ENCODE measurements at regions not wholly inside any gene's neighbourhood (a gene's known extent, or its start where the extent isn't known, plus 50 kb on each side); places are given as distances from the start of the nearest gene placed in this dataset.

DNA sequence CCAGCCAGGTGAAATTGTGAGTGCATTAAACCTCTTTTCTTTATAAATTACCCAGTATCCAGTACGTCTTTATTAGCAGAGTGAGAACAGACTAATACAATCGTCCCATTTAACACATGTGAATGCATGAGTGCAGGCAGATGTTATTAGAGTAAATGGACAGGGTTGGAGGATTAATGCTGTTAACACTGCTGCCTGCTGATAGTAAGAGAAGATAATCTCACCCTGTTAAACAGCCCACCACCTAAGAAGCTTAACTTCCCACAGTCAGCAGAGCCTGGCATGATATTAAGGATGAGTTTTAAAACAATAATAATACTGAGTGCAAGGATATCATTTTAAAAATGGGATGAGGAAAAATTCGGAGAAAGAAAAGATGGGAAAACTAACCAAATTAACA lies 181.4 kb upstream of the LHX8 start:
- TF ChIP-seq POLR2A (IDR thresholded peaks at IDR 0.05): no peak
- TF ChIP-seq, protein P1, sequence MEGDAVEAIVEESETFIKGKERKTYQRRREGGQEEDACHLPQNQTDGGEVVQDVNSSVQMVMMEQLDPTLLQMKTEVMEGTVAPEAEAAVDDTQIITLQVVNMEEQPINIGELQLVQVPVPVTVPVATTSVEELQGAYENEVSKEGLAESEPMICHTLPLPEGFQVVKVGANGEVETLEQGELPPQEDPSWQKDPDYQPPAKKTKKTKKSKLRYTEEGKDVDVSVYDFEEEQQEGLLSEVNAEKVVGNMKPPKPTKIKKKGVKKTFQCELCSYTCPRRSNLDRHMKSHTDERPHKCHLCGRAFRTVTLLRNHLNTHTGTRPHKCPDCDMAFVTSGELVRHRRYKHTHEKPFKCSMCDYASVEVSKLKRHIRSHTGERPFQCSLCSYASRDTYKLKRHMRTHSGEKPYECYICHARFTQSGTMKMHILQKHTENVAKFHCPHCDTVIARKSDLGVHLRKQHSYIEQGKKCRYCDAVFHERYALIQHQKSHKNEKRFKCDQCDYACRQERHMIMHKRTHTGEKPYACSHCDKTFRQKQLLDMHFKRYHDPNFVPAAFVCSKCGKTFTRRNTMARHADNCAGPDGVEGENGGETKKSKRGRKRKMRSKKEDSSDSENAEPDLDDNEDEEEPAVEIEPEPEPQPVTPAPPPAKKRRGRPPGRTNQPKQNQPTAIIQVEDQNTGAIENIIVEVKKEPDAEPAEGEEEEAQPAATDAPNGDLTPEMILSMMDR (IDR thresholded peaks at IDR 0.05 in 8 of 11, conservative IDR thresholded peaks at IDR 0.05 in 3 of 11): no peak
- TF ChIP-seq POLR2AphosphoS5 (IDR thresholded peaks at IDR 0.05): no peak
- H3K4me1 ChIP-seq: no peaks in the 10 kb centered on the region
- 68 to 82% (median 75%) methylated on average over 3 of the region's 3 CpGs for WGBS, 5 donors
- DNase-seq: no peak
- H3K36me3 ChIP-seq: no peaks in the 10 kb centered on the region
- intact Hi-C loops (cut with DNase I; ENCODE audit: low total_unique reads): no loop called here
- H3K9me3 ChIP-seq: peaks cover 0 to 9% (median 0%) of the 10 kb centered on the region in 8 donors
- H3K4me3 ChIP-seq: no peak overlapping the region
- no peak overlapping the region for H3K27ac ChIP-seq
- no peaks in the 10 kb centered on the region for H3K27me3 ChIP-seq (replicated peaks in 1 of 7)

DNA sequence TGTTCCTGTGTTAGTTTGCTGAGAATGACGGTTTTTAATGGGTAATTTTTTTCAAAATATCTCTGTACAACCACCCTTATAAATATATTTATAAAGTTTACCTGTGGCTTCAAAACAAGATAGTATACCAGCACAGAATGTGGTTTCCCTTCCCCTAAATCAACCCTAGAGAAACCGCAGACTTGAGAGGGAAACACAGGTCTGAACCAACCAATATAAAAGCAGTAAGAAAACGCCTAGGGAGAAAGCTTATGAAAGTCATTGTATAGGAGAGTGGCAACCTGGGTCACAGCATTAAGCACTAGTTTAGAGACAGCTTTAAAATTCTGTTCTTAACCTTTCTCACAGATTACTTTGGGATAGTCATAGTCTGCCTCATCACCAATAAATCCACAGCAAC lies 180.6 kb upstream of the LHX8 start:
- Histone ChIP-seq H3K36me3 (no peaks in the 10 kb centered on the region), H3K4me1 (no peaks in the 10 kb centered on the region), H3K4me3 (no peak overlapping the region), H3K27ac (no peak overlapping the region), H3K27me3 (replicated peaks in 1 of 7) (no peaks in the 10 kb centered on the region), H3K9me3 (peaks cover 0 to 5% (median 0%) of the 10 kb centered on the region in 8 donors)
- DNase-seq: no peak
- 57 to 73% (median 61%) methylated on average over 3 of the region's 3 CpGs for WGBS, 5 donors
- TF ChIP-seq, protein P1 (IDR thresholded peaks at IDR 0.05 in 8 of 11, conservative IDR thresholded peaks at IDR 0.05 in 3 of 11): no peak
- no peak for TF ChIP-seq POLR2A (IDR thresholded peaks at IDR 0.05)
- no peak for TF ChIP-seq POLR2AphosphoS5 (IDR thresholded peaks at IDR 0.05)
- intact Hi-C loops (cut with DNase I; ENCODE audit: low total_unique reads): no loop called here

DNA sequence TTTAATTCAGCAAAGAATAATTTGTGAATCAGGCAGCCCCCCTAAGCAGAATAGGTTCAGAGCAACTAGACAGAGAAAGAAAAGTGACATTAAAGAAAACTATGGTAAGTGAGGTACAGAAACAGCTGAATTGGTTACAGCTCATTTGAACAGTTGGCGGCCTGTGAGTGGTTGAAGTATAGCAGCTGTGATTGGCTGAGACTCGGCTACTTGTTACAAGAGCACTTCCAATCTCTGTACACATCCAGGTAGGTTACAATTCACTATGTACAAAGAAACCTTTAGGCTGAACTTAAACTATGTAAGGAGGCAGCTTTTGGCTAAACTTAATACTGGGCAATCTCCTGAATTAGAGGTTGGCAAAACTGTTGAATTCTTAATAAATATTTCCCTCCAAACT lies 171.1 kb upstream of the LHX8 start:
- Histone ChIP-seq H3K9me3 (no peaks in the 10 kb centered on the region), H3K27me3 (replicated peaks in 1 of 7) (no peaks in the 10 kb centered on the region), H3K27ac (no peak overlapping the region), H3K4me3 (no peak overlapping the region), H3K36me3 (no peaks in the 10 kb centered on the region), H3K4me1 (no peaks in the 10 kb centered on the region)
- DNase-seq: no peak
- no peak for TF ChIP-seq POLR2AphosphoS5 (IDR thresholded peaks at IDR 0.05)
- TF ChIP-seq, protein P1 (IDR thresholded peaks at IDR 0.05 in 8 of 11, conservative IDR thresholded peaks at IDR 0.05 in 3 of 11): no peak
- no peak for TF ChIP-seq POLR2A (IDR thresholded peaks at IDR 0.05)
- WGBS, 5 donors: 84 to 91% (median 89%) methylated on average over 2 of the region's 2 CpGs
- intact Hi-C loops (cut with DNase I; ENCODE audit: low total_unique reads): no loop called here

DNA sequence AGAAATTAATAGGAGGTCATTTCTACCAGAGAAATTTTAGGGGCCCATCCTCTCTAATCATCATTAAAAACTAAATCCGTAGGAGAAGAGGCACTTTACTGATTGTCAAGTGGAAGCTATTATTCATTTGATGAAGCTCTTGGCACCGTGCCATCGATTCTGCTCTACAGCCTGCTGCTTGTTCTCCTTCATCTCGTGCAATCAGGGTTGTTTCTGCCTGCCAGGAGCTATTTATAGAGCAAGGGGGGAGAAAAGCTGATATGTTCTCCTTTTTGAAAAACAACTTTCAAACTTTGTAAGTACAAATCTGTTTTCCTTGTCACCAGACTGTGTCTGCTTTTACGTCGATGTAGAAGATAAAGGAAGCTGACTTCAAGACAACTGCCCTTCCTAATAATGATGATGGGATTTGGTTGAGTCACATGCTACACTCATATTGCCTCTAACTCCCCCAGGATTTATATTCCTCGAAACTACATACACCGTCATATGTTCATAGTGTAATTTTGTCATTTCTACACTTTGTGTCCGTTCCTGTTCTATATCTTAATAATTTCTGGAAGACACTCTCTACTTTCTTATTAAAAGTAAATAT lies 169.6 kb upstream of the LHX8 start:
- intact Hi-C loops (cut with DNase I; ENCODE audit: low total_unique reads): no loop called here
- 20 to 31% (median 26%) methylated on average over 9 of the region's 9 CpGs for WGBS, 5 donors
- no peak for DNase-seq

More for the DNA sequence above, 169.6 kb upstream of the LHX8 start:
- H3K36me3 ChIP-seq: no peaks in the 10 kb centered on the region
- H3K9me3 ChIP-seq: no peaks in the 10 kb centered on the region
- no peaks in the 10 kb centered on the region for H3K27me3 ChIP-seq (replicated peaks in 1 of 7)
- TF ChIP-seq POLR2AphosphoS5 (IDR thresholded peaks at IDR 0.05): no peak
- TF ChIP-seq, protein P1 (IDR thresholded peaks at IDR 0.05 in 8 of 11, conservative IDR thresholded peaks at IDR 0.05 in 3 of 11): no peak
- no peak for TF ChIP-seq POLR2A (IDR thresholded peaks at IDR 0.05)
- H3K4me1 ChIP-seq: no peaks in the 10 kb centered on the region
- no peak overlapping the region for H3K4me3 ChIP-seq
- no peak overlapping the region for H3K27ac ChIP-seq

Data from spleen (tissue), 11 donors.